Astrocyte of the spinal cord (primary cell): ENCODE measurements at regions not wholly inside any gene's neighbourhood (a gene's known extent, or its start where the extent isn't known, plus 50 kb on each side); places are given as distances from the start of the nearest gene placed in this dataset.

Experiments used
- DNase-seq: peaks from one replicate; pipeline ENCODE4 v3.0.0; 2011; ENCODE audit warnings: low read depth, low spot score
- H3K4me3 ChIP-seq: 2 replicates; pipeline ENCODE4 v1.5.1; 2011; ENCODE audit warnings: low read depth, mild to moderate bottlenecking, low read length, moderate library complexity
- in situ Hi-C: cut with HindIII; loops from 2 replicates; pipeline ENCODE4 v1.10.0; 2017; ENCODE audit warnings: low sequenced_read_pairs
- TF ChIP-seq, protein P1 (sequence below): IDR thresholded peaks from 2 replicates; pipeline ENCODE4 v1.5.1; 2012; ENCODE audit warnings: low read depth, mild to moderate bottlenecking, low read length, inconsistent platforms

DNA sequence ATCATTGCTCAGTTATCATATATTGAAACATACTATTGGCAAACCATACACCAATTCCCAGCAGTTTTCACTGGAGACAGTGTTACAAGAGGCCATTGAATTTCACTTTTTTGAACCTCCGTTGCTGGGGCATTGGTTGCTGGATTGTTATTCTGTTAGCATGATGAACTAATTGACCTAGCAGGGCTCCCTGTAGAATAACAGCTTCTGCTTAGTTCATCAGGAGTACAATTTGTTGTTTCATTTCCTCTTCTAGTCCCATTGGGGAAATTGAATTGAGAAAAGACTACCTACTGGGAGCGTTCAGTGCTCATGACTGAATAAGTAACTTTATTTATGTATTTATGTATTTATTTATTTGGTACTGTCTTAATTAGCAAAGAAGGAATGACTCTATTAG is 151.6 kb downstream of the SLIT2 start:
- no peak overlapping the region for H3K4me3 ChIP-seq
- no peak for DNase-seq
- TF ChIP-seq, protein P1, sequence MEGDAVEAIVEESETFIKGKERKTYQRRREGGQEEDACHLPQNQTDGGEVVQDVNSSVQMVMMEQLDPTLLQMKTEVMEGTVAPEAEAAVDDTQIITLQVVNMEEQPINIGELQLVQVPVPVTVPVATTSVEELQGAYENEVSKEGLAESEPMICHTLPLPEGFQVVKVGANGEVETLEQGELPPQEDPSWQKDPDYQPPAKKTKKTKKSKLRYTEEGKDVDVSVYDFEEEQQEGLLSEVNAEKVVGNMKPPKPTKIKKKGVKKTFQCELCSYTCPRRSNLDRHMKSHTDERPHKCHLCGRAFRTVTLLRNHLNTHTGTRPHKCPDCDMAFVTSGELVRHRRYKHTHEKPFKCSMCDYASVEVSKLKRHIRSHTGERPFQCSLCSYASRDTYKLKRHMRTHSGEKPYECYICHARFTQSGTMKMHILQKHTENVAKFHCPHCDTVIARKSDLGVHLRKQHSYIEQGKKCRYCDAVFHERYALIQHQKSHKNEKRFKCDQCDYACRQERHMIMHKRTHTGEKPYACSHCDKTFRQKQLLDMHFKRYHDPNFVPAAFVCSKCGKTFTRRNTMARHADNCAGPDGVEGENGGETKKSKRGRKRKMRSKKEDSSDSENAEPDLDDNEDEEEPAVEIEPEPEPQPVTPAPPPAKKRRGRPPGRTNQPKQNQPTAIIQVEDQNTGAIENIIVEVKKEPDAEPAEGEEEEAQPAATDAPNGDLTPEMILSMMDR: no peak
- in situ Hi-C loops: no loop called here

DNA sequence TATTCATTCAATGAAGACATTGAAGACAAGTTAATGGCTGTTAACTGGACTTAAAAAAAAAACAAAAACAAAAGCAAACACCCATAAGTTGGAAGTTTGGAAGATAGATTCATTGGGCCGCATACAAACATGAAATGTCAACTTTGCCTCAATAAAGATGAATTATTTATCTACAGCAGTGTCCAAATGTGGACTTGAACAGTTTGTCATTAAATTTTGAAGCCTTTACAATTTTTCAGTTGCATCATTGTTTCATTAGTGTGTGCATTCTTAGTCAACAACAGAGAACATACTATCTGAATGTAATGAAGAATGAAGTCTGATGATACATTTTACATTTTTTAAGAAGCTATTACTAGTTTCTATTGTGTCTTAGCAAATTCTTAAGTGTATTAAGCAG is 152.1 kb downstream of the SLIT2 start:
- no peak for DNase-seq
- in situ Hi-C loops: no loop called here
- TF ChIP-seq, protein P1: no peak
- H3K4me3 ChIP-seq: no peak overlapping the region

DNA sequence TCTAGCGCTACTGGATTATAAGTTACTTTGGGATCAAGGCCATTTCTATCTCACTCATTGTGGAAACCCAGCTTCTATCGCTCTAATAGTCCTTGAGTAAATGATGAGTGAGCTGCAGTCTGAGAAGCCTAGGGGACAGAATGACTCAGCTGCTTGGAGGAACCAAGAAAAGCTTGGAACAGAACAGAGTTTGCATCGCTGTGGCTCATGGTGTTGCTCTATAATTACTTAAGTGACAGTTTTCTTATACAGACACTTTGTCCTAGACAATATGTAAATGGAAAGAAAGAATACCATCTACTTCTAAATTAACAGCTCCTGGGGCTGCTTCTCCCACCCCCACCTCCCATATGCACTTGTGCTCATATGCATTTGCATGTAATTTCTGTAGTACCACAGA is 156.9 kb downstream of the SLIT2 start:
- TF ChIP-seq, protein P1: no peak
- in situ Hi-C loops: no loop called here
- no peak overlapping the region for H3K4me3 ChIP-seq
- peak; percentile 36 for DNase-seq

DNA sequence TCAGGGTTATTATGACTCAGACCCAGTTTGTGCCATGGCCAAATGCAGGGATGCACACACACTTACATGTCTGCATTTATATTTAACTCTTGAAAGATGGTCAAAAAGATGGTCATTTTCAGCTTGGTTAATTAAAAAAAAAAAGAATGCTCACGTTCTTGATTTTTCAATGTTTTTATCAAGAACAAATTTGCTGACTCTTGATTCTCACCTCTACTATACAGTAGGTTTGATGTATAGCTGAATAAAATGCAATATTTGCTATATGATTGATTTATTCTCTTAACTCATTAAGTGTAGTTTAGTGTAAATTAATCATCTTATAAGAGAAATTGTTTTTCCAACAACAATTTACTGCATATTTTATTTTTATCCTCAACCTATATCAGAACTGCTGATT is 160.4 kb downstream of the SLIT2 start:
- TF ChIP-seq, protein P1: no peak
- no peak overlapping the region for H3K4me3 ChIP-seq
- no peak for DNase-seq
- in situ Hi-C loops: no loop called here

DNA sequence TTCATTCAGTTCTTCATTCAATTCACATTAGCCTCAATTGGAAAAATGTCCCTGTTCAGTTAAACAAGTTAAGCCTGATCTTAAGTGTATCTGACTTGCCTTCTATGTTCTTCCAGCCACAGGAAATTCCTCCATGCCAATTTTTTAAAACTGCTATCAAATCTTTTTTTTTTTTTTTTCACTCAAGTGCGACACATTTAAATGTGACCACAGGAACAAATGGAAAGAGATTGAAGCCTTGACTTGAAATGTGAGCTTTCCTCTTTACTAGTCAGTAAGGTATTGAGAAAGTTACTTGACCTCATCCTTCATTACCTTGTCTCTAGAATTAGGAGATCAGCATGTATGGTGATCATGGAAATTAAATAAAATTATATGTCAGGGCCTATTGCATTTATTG is 165.1 kb downstream of the SLIT2 start:
- in situ Hi-C loops: no loop called here
- no peak overlapping the region for H3K4me3 ChIP-seq
- no peak for DNase-seq
- TF ChIP-seq, protein P1: no peak

DNA sequence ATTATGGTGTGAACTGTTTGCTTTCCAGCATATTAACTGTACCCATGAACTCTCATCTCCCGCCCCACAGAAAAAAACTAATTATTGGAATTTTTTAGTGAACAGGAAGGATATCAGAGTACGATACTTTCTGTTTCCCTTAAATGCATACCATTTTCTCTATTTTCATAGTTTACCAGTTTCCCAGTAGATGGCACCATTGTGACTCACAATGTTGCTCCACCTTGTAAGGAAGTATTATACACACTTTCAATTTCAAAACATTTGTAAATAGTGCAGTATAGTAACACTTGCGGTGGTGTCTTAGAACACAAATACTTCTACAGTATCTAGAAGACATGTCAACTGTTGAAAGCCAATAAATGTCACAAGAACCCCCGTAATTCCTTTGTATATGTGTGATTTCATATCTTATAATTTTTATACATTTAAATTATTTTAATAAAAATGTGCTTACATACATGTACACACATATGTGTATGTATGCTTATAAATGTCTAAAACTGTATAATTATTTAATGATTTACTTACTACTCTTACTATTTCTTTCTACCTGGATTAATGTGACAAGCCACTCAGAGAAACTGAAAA is 167.3 kb downstream of the SLIT2 start:
- peak overlapping the region; percentile 28 for H3K4me3 ChIP-seq
- TF ChIP-seq, protein P1: peak; percentile 58
- in situ Hi-C loops: no loop called here
- DNase-seq: peak; percentile 74
